GM21423 (cell line): ENCODE measurements at regions not wholly inside any gene's neighbourhood (a gene's known extent, or its start where the extent isn't known, plus 50 kb on each side); places are given as distances from the start of the nearest gene placed in this dataset.

Source experiments
- ATAC-seq: cut with Tn5 transposase; IDR thresholded peaks from one replicate; pipeline ENCODE4 v1.9.1; 2021; ENCODE audit warnings: mild to moderate bottlenecking, moderate library complexity; ENCODE audit not compliant: unreplicated experiment

GRCh38 chrX:73768886-73769285 is 83.6 kb downstream of the XIST start:
- ATAC-seq = no peak

GRCh38 chrX:73768160-73768559 is 84.4 kb downstream of the XIST start:
- ATAC-seq = no peak

- no peak for ATAC-seq
These were observed 85.5 kb downstream of the XIST start for GRCh38 chrX:73767017-73767416.

GRCh38 chrX:73766431-73766795 is 86.1 kb downstream of the XIST start:
- no peak for ATAC-seq

GRCh38 chrX:73765776-73766430 is 86.6 kb downstream of the XIST start:
- ATAC-seq = no peak

GRCh38 chrX:73758250-73758649 is 94.3 kb downstream of the XIST start:
- ATAC-seq = peak; percentile 72
